ENCODE measurements at regions not wholly inside any gene's neighbourhood (a gene's known extent, or its start where the extent isn't known, plus 50 kb on each side); places are given as distances from the start of the nearest gene placed in this dataset.

- Mint-ChIP-seq H3K4me1 (ENCODE audit: low read depth, unreplicated experiment) (no peaks in the 10 kb centered on the region), H3K27ac (ENCODE audit: unreplicated experiment) (no peak overlapping the region), H3K27me3 (ENCODE audit: unreplicated experiment) (no peaks in the 10 kb centered on the region), H3K9me3 (ENCODE audit: low read depth, unreplicated experiment) (peaks cover 11% of the 10 kb centered on the region), H3K4me3 (ENCODE audit: low read depth, unreplicated experiment) (no peak overlapping the region), H3K36me3 (ENCODE audit: insufficient read depth, unreplicated experiment) (no peaks in the 10 kb centered on the region)
- no peak for TF ChIP-seq CTCF (IDR thresholded peaks at IDR 0.05; ENCODE audit: unreplicated experiment)
- intact Hi-C loops (cut with micrococcal nuclease; ENCODE audit: unreplicated experiment), result no loop called here
- no TSS peak for BruUV-seq (replicated peaks)
- CTCF ChIA-PET, result no interaction called here
- no peak for DNase-seq
Measured at GRCh38 chr15:46525984-46526725, 891.3 kb downstream of the SQOR start.

GRCh38 chr15:46526726-46527110 lies 891.9 kb downstream of the SQOR start:
- intact Hi-C loops (cut with micrococcal nuclease; ENCODE audit: unreplicated experiment), result no loop called here
- H3K27ac Mint-ChIP-seq (ENCODE audit: unreplicated experiment), result no peak overlapping the region

GRCh38 chr15:46543626-46544025 lies 908.8 kb downstream of the SQOR start:
- no peaks in the 10 kb centered on the region for H3K36me3 Mint-ChIP-seq (ENCODE audit: insufficient read depth, unreplicated experiment)
- H3K27me3 Mint-ChIP-seq (ENCODE audit: unreplicated experiment), result no peaks in the 10 kb centered on the region
- intact Hi-C loops (cut with micrococcal nuclease; ENCODE audit: unreplicated experiment), result no loop called here
- DNase-seq, result no peak
- no TSS peak for BruUV-seq (replicated peaks)
- no peak for TF ChIP-seq CTCF (IDR thresholded peaks at IDR 0.05; ENCODE audit: unreplicated experiment)
- peaks cover 21% of the 10 kb centered on the region for H3K9me3 Mint-ChIP-seq (ENCODE audit: low read depth, unreplicated experiment)
- no peak overlapping the region for H3K27ac Mint-ChIP-seq (ENCODE audit: unreplicated experiment)
- CTCF ChIA-PET, result no interaction called here
- H3K4me1 Mint-ChIP-seq (ENCODE audit: low read depth, unreplicated experiment), result no peaks in the 10 kb centered on the region
- no peak overlapping the region for H3K4me3 Mint-ChIP-seq (ENCODE audit: low read depth, unreplicated experiment)

More at GRCh38 chr15:46526726-46527110, 891.9 kb downstream of the SQOR start:
- Mint-ChIP-seq H3K4me1 (ENCODE audit: low read depth, unreplicated experiment) (no peaks in the 10 kb centered on the region), H3K4me3 (ENCODE audit: low read depth, unreplicated experiment) (no peak overlapping the region), H3K36me3 (ENCODE audit: insufficient read depth, unreplicated experiment) (no peaks in the 10 kb centered on the region), H3K27me3 (ENCODE audit: unreplicated experiment) (no peaks in the 10 kb centered on the region), H3K9me3 (ENCODE audit: low read depth, unreplicated experiment) (peaks cover 9% of the 10 kb centered on the region)
- no TSS peak for BruUV-seq (replicated peaks)
- DNase-seq, result no peak
- no peak for TF ChIP-seq CTCF (IDR thresholded peaks at IDR 0.05; ENCODE audit: unreplicated experiment)
- CTCF ChIA-PET, result no interaction called here

- Mint-ChIP-seq H3K36me3 (ENCODE audit: insufficient read depth, unreplicated experiment) (no peaks in the 10 kb centered on the region), H3K27ac (ENCODE audit: unreplicated experiment) (no peak overlapping the region), H3K4me1 (ENCODE audit: low read depth, unreplicated experiment) (no peaks in the 10 kb centered on the region), H3K27me3 (ENCODE audit: unreplicated experiment) (no peaks in the 10 kb centered on the region), H3K9me3 (ENCODE audit: low read depth, unreplicated experiment) (peaks cover 16% of the 10 kb centered on the region), H3K4me3 (ENCODE audit: low read depth, unreplicated experiment) (no peak overlapping the region)
- intact Hi-C loops (cut with micrococcal nuclease; ENCODE audit: unreplicated experiment), result no loop called here
- DNase-seq, result no peak
- CTCF ChIA-PET, result no interaction called here
- no peak for TF ChIP-seq CTCF (IDR thresholded peaks at IDR 0.05; ENCODE audit: unreplicated experiment)
- no TSS peak for BruUV-seq (replicated peaks)
Measured at GRCh38 chr15:46548989-46549388, 914.2 kb downstream of the SQOR start.
